Activated T-cell treated with anti-CD3 and anti-CD28 coated beads, Interleukin-2, amount 50 U/mL, for 4 hours (primary cell): ENCODE measurements at regions not wholly inside any gene's neighbourhood (a gene's known extent, or its start where the extent isn't known, plus 50 kb on each side); places are given as distances from the start of the nearest gene placed in this dataset.

Source experiments
- ATAC-seq, 2 donors: fragments of 200-7000 bp; cut with Tn5 transposase; one replicate each; pipeline ENCODE4 v1.10.0; 2021
- DNase-seq: peaks from one replicate; pipeline ENCODE4 v3.0.0-alpha.2; 2020
- H3K27me3 Mint-ChIP-seq: one replicate; pipeline ENCODE4 v1.8.0; 2021; ENCODE audit warnings: low read depth, mixed read lengths
- H3K36me3 Mint-ChIP-seq: one replicate; pipeline ENCODE4 v1.8.0; 2022; ENCODE audit warnings: mixed read lengths; ENCODE audit not compliant: insufficient read depth
- H3K4me1 Mint-ChIP-seq: one replicate; pipeline ENCODE4 v1.8.0; 2021; ENCODE audit warnings: low read depth, mixed read lengths
- H3K4me3 Mint-ChIP-seq: one replicate; pipeline ENCODE4 v1.8.0; 2021; ENCODE audit warnings: mild to moderate bottlenecking, moderate library complexity, mixed read lengths
- H3K9me3 Mint-ChIP-seq: one replicate; pipeline ENCODE4 v1.8.0; 2021; ENCODE audit warnings: mixed read lengths

- Mint-ChIP-seq H3K27me3 (no peaks in the 10 kb centered on the region), H3K4me3 (no peak overlapping the region), H3K9me3 (peaks cover 5% of the 10 kb centered on the region), H3K36me3 (no peaks in the 10 kb centered on the region), H3K4me1 (no peaks in the 10 kb centered on the region)
- DNase-seq (no peak), ATAC-seq (no peak)
These were observed 378.7 kb downstream of the CTTN start for GRCh38 chr11:70776914-70777532.

- Mint-ChIP-seq H3K4me3 (no peak overlapping the region), H3K4me1 (no peaks in the 10 kb centered on the region), H3K9me3 (peaks cover 2% of the 10 kb centered on the region), H3K36me3 (no peaks in the 10 kb centered on the region), H3K27me3 (peaks cover 4% of the 10 kb centered on the region)
- DNase-seq (no peak), ATAC-seq (no peak)
These were observed 380.6 kb downstream of the CTTN start for GRCh38 chr11:70778883-70779282.

GRCh38 chr11:70779433-70780245, 381.3 kb downstream of the CTTN start:
- no peak for ATAC-seq
- no peak for DNase-seq
- no peak overlapping the region for H3K4me3 Mint-ChIP-seq
- H3K27me3 Mint-ChIP-seq: peaks cover 4% of the 10 kb centered on the region
- no peaks in the 10 kb centered on the region for H3K4me1 Mint-ChIP-seq
- no peaks in the 10 kb centered on the region for H3K36me3 Mint-ChIP-seq
- H3K9me3 Mint-ChIP-seq: no peaks in the 10 kb centered on the region

- H3K4me1 Mint-ChIP-seq: no peaks in the 10 kb centered on the region
- no peaks in the 10 kb centered on the region for H3K36me3 Mint-ChIP-seq
- ATAC-seq (no peak), DNase-seq (no peak)
- no peak overlapping the region for H3K4me3 Mint-ChIP-seq
- H3K27me3 Mint-ChIP-seq: peaks cover 4% of the 10 kb centered on the region
- H3K9me3 Mint-ChIP-seq: no peaks in the 10 kb centered on the region
These were observed 381.9 kb downstream of the CTTN start for GRCh38 chr11:70780246-70780535.

- DNase-seq (no peak), ATAC-seq (no peak)
- Mint-ChIP-seq H3K9me3 (no peaks in the 10 kb centered on the region), H3K36me3 (no peaks in the 10 kb centered on the region), H3K27me3 (peaks cover 4% of the 10 kb centered on the region), H3K4me3 (no peak overlapping the region), H3K4me1 (no peaks in the 10 kb centered on the region)
These were observed 384.1 kb downstream of the CTTN start for GRCh38 chr11:70782401-70782913.

- no peaks in the 10 kb centered on the region for H3K36me3 Mint-ChIP-seq
- ATAC-seq (no peak), DNase-seq (no peak)
- H3K4me3 Mint-ChIP-seq: no peak overlapping the region
- H3K4me1 Mint-ChIP-seq: no peaks in the 10 kb centered on the region
- peaks cover 4% of the 10 kb centered on the region for H3K27me3 Mint-ChIP-seq
- no peaks in the 10 kb centered on the region for H3K9me3 Mint-ChIP-seq
These were observed 385.0 kb downstream of the CTTN start for GRCh38 chr11:70783356-70783755.

- Mint-ChIP-seq H3K4me1 (no peaks in the 10 kb centered on the region), H3K4me3 (no peak overlapping the region), H3K9me3 (no peaks in the 10 kb centered on the region), H3K27me3 (peaks cover 4% of the 10 kb centered on the region), H3K36me3 (no peaks in the 10 kb centered on the region)
- DNase-seq (no peak), ATAC-seq (no peak)
These were observed 385.5 kb downstream of the CTTN start for GRCh38 chr11:70783821-70784220.

- no peaks in the 10 kb centered on the region for H3K9me3 Mint-ChIP-seq
These were observed 387.0 kb downstream of the CTTN start for GRCh38 chr11:70785372-70785771.

GRCh38 chr11:70786021-70786665, 387.8 kb downstream of the CTTN start:
- DNase-seq: no peak
- ATAC-seq: no peak
- Mint-ChIP-seq H3K9me3 (no peaks in the 10 kb centered on the region), H3K27me3 (peaks cover 4% of the 10 kb centered on the region), H3K4me3 (no peak overlapping the region), H3K36me3 (no peaks in the 10 kb centered on the region), H3K4me1 (no peaks in the 10 kb centered on the region)

More at GRCh38 chr11:70785372-70785771, 387.0 kb downstream of the CTTN start:
- ATAC-seq (no peak), DNase-seq (no peak)
- H3K36me3 Mint-ChIP-seq: no peaks in the 10 kb centered on the region
- H3K27me3 Mint-ChIP-seq: peaks cover 4% of the 10 kb centered on the region
- H3K4me3 Mint-ChIP-seq: no peak overlapping the region
- H3K4me1 Mint-ChIP-seq: no peaks in the 10 kb centered on the region

- no peaks in the 10 kb centered on the region for H3K4me1 Mint-ChIP-seq
- no peaks in the 10 kb centered on the region for H3K27me3 Mint-ChIP-seq
- peaks cover 11% of the 10 kb centered on the region for H3K9me3 Mint-ChIP-seq
- no peak for DNase-seq
- ATAC-seq: no peak
- H3K36me3 Mint-ChIP-seq: no peaks in the 10 kb centered on the region
- no peak overlapping the region for H3K4me3 Mint-ChIP-seq
These were observed 390.1 kb downstream of the CTTN start for GRCh38 chr11:70788248-70789022.

- Mint-ChIP-seq H3K27me3 (no peaks in the 10 kb centered on the region), H3K9me3 (peaks cover 18% of the 10 kb centered on the region), H3K4me3 (no peak overlapping the region), H3K4me1 (no peaks in the 10 kb centered on the region), H3K36me3 (no peaks in the 10 kb centered on the region)
- ATAC-seq (no peak), DNase-seq (no peak)
These were observed 392.5 kb downstream of the CTTN start for GRCh38 chr11:70790671-70791300.

GRCh38 chr11:70796648-70797227, 398.4 kb downstream of the CTTN start:
- H3K4me3 Mint-ChIP-seq: no peak overlapping the region
- peaks cover 18% of the 10 kb centered on the region for H3K9me3 Mint-ChIP-seq
- H3K4me1 Mint-ChIP-seq: no peaks in the 10 kb centered on the region
- H3K27me3 Mint-ChIP-seq: no peaks in the 10 kb centered on the region
- ATAC-seq (no peak), DNase-seq (no peak)
- H3K36me3 Mint-ChIP-seq: no peaks in the 10 kb centered on the region

- DNase-seq (no peak), ATAC-seq (no peak)
- no peak overlapping the region for H3K4me3 Mint-ChIP-seq
- peaks cover 4% of the 10 kb centered on the region for H3K27me3 Mint-ChIP-seq
- no peaks in the 10 kb centered on the region for H3K36me3 Mint-ChIP-seq
- H3K4me1 Mint-ChIP-seq: no peaks in the 10 kb centered on the region
- H3K9me3 Mint-ChIP-seq: peaks cover 8% of the 10 kb centered on the region
These were observed 400.0 kb downstream of the CTTN start for GRCh38 chr11:70798296-70798695.

GRCh38 chr11:70799386-70799785, 401.1 kb downstream of the CTTN start:
- no peaks in the 10 kb centered on the region for H3K36me3 Mint-ChIP-seq
- no peak overlapping the region for H3K4me3 Mint-ChIP-seq
- H3K27me3 Mint-ChIP-seq: peaks cover 14% of the 10 kb centered on the region
- no peaks in the 10 kb centered on the region for H3K4me1 Mint-ChIP-seq
- ATAC-seq (no peak), DNase-seq (no peak)
- H3K9me3 Mint-ChIP-seq: peaks cover 4% of the 10 kb centered on the region
